Activated CD8-positive, alpha-beta T cell treated with anti-CD3 and anti-CD28 coated beads for 36 hours (primary cell): ENCODE measurements at regions not wholly inside any gene's neighbourhood (a gene's known extent, or its start where the extent isn't known, plus 50 kb on each side); places are given as distances from the start of the nearest gene placed in this dataset.

Source experiments
- ATAC-seq: fragments of 200-7000 bp; cut with Tn5 transposase; one replicate; pipeline ENCODE4 v1.10.0; 2021; ENCODE audit warnings: mild to moderate bottlenecking, moderate library complexity
- CTCF ChIA-PET: fragments of 350-600 bp; sonication (Branson Sonifier 250); formaldehyde crosslinking; loops from one replicate; lab custom pipeline; 2021; ENCODE audit warnings: antibody characterized with exemption; lab: Charles Lee
- POLR2A ChIA-PET: fragments of 350-600 bp; sonication (Branson Sonifier 250); formaldehyde crosslinking; loops from one replicate; lab custom pipeline; 2021; ENCODE audit warnings: antibody characterized with exemption; lab: Charles Lee
- DNase-seq: peaks from one replicate; pipeline ENCODE4 v3.0.0-alpha.2; 2020
- H3K27ac Mint-ChIP-seq: one replicate; pipeline ENCODE4 v1.8.0; 2021; ENCODE audit warnings: mild to moderate bottlenecking, mixed read lengths
- H3K27me3 Mint-ChIP-seq: one replicate; pipeline ENCODE4 v1.8.0; 2021; ENCODE audit warnings: mixed read lengths
- H3K36me3 Mint-ChIP-seq: one replicate; pipeline ENCODE4 v1.8.0; 2021; ENCODE audit warnings: low read depth, mixed read lengths
- H3K4me1 Mint-ChIP-seq: one replicate; pipeline ENCODE4 v1.8.0; 2021; ENCODE audit warnings: low read depth, mixed read lengths
- H3K4me3 Mint-ChIP-seq: one replicate; pipeline ENCODE4 v1.8.0; 2021; ENCODE audit warnings: mild to moderate bottlenecking, moderate library complexity, mixed read lengths
- H3K9me3 Mint-ChIP-seq: one replicate; pipeline ENCODE4 v1.8.0; 2021; ENCODE audit warnings: mixed read lengths
- CTCF ChIP-seq: fragments of 200-600 bp; IDR thresholded peaks from one replicate; pipeline ENCODE4 v1.8.0; 2022; ENCODE audit warnings: antibody characterized with exemption, mild to moderate bottlenecking
- intact Hi-C: fragments of 100-400 bp; cut with micrococcal nuclease; formaldehyde crosslinking; loops from one replicate; pipeline ENCODE4 v1.10.0; 2022

DNA sequence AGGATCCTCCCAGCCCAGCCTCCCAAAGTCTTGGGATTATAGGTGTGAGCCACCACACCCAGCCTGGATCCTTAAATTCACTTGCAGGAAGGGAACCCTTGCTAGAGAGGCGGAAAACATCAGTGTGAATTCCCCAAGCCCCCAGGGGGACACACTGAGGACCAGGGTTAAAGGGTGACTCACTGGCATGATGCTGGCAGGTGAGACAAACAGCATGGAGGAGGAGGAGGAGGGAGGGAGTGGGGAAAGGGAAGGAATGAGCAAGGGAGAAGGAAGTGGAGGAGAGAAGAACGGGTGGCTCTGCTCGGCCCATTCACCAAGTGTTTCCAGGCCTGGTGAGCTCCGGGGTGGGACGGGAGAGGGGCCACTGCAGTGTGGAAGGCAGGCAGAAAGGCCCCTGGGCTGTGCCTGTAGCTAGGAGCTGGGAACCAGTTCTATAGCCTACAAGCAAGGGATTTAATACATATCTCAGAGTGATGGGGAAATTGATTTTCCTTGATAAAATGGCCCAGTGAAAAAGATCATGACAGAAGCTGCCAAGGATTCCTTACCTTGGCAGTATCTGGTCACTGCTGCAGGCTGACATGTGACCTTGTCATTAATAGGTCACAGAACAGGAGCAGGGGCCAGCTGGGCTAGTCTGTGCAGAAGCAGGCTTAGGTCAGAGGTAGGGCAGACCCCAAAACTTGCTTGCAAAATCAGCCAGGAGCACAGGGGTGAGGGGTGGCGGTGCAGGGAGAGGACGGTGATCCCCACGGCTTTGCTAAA is 370.2 kb downstream of the SHANK2 start:
- no peak for TF ChIP-seq CTCF
- CTCF ChIA-PET = no interaction called here

GRCh38 chr11:70882716-70883085 is 369.7 kb downstream of the SHANK2 start:
- Mint-ChIP-seq H3K4me3 (no peak overlapping the region), H3K36me3 (no peaks in the 10 kb centered on the region), H3K27ac (no peak overlapping the region), H3K9me3 (no peaks in the 10 kb centered on the region), H3K4me1 (no peaks in the 10 kb centered on the region), H3K27me3 (peaks cover 2% of the 10 kb centered on the region)
- ChIA-PET POLR2A (no interaction called here), CTCF (no interaction called here)
- ATAC-seq (no peak), DNase-seq (no peak)
- intact Hi-C loops = no loop called here
- no peak for TF ChIP-seq CTCF

More for the DNA sequence above, 370.2 kb downstream of the SHANK2 start:
- no peak for ATAC-seq
- H3K9me3 Mint-ChIP-seq = no peaks in the 10 kb centered on the region
- intact Hi-C loops = no loop called here
- no peak overlapping the region for H3K27ac Mint-ChIP-seq
- H3K4me3 Mint-ChIP-seq = no peak overlapping the region
- no peaks in the 10 kb centered on the region for H3K36me3 Mint-ChIP-seq
- POLR2A ChIA-PET = no interaction called here
- no peaks in the 10 kb centered on the region for H3K4me1 Mint-ChIP-seq
- DNase-seq = no peak
- peaks cover 2% of the 10 kb centered on the region for H3K27me3 Mint-ChIP-seq

DNA sequence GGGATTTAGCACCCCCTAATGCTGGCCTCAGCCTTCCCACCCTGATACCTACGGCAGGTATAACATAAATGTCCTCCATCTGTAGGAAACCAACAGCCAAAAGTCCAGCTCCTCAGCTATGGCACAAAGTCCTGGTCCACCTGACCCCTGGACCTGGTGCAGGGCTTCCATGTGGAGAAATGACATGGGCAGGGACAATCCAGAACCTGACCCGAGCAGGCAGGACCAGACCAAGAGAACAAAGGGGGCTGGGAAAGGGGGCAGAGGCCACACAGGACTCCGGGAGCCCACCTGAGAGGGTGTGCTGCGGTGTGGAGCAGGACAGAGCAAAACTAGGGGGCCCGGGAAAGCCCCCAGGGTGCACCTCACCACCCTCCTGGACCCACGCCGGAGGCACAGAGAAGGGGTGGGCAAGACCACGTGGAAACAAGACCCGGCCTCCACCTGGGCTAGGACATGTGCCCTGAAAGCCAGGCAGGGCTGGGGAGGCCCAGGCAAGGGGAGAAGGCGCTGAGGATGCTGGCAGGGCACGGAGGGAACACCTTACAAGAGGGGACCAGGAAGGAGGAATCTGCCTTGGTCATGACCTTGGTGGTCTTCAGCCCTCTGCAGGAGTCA is 368.9 kb downstream of the SHANK2 start:
- no peak for TF ChIP-seq CTCF
- H3K9me3 Mint-ChIP-seq = no peaks in the 10 kb centered on the region
- DNase-seq = no peak
- H3K27ac Mint-ChIP-seq = no peak overlapping the region
- intact Hi-C loops = no loop called here
- no peaks in the 10 kb centered on the region for H3K4me1 Mint-ChIP-seq
- no peaks in the 10 kb centered on the region for H3K36me3 Mint-ChIP-seq
- H3K4me3 Mint-ChIP-seq = no peak overlapping the region
- no peak for ATAC-seq
- ChIA-PET CTCF (no interaction called here), POLR2A (no interaction called here)
- H3K27me3 Mint-ChIP-seq = peaks cover 2% of the 10 kb centered on the region

DNA sequence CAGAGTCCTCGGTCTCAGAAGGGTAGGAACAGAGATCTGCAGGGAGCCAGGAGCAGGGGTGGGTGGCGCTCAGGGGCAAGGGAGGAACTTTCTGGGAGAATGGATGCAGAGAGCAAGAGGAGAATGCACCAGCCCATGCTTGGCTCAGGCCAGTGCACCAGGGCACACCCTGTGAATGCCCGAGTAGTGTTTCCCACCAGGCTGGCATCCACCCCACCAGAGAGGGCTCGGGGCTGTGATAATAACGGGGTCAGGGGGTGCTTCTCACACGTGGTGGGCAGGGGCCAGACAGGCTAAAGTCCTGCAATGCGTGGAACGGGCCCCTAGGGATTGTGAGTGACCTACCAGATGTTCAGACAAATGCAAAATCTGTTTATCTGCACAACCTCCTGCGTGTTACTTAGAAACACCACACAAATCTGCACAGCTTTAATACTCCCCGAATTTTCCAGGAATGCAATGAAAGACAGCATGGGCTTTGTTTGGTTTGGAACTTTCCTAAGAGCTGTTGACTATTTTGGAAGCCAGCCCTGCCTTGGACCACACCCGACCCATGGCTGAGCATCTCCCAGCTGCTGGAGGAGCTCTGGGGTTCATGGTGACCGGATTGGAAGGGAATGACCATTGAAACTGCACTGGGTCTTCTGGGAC is 368.3 kb downstream of the SHANK2 start:
- no peak for TF ChIP-seq CTCF
- H3K4me1 Mint-ChIP-seq = no peaks in the 10 kb centered on the region
- DNase-seq (no peak), ATAC-seq (no peak)
- intact Hi-C loops = no loop called here
- ChIA-PET CTCF (no interaction called here), POLR2A (no interaction called here)
- H3K4me3 Mint-ChIP-seq = no peak overlapping the region
- no peak overlapping the region for H3K27ac Mint-ChIP-seq
- H3K9me3 Mint-ChIP-seq = no peaks in the 10 kb centered on the region
- H3K27me3 Mint-ChIP-seq = peaks cover 2% of the 10 kb centered on the region
- no peaks in the 10 kb centered on the region for H3K36me3 Mint-ChIP-seq
